ENCODE measurements at regions not wholly inside any gene's neighbourhood (a gene's known extent, or its start where the extent isn't known, plus 50 kb on each side); places are given as distances from the start of the nearest gene placed in this dataset.

DNA sequence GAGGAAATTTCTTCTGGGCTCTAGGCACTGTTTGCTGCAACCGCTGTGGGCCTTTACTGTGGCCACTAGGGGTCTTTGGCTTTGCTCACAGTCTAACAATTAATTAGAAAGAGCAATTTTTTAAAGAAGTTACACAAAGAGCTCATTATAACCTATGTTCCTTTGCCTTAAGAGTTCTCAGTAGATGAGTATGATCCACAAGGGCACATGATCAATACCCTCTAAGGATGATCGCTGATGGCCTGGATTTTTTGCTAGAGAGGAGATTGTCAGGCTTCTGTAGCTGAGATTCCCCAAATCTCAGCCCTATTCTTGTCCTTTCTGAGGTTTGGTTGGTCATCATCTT, 80.8 kb upstream of the RHOBTB1 start:
- H3K4me3 ChIP-seq (replicated peaks in 1 of 2; ENCODE audit: low read depth in 2 of 2, low read length in 2 of 2), result no peak overlapping the region
- peak; percentile 18 to 20 for DNase-seq (ENCODE audit: low read depth in 2 of 2)
- TF ChIP-seq, protein P1, sequence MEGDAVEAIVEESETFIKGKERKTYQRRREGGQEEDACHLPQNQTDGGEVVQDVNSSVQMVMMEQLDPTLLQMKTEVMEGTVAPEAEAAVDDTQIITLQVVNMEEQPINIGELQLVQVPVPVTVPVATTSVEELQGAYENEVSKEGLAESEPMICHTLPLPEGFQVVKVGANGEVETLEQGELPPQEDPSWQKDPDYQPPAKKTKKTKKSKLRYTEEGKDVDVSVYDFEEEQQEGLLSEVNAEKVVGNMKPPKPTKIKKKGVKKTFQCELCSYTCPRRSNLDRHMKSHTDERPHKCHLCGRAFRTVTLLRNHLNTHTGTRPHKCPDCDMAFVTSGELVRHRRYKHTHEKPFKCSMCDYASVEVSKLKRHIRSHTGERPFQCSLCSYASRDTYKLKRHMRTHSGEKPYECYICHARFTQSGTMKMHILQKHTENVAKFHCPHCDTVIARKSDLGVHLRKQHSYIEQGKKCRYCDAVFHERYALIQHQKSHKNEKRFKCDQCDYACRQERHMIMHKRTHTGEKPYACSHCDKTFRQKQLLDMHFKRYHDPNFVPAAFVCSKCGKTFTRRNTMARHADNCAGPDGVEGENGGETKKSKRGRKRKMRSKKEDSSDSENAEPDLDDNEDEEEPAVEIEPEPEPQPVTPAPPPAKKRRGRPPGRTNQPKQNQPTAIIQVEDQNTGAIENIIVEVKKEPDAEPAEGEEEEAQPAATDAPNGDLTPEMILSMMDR (IDR thresholded peaks at IDR 0.05; ENCODE audit: low read depth, low read length), result peak; percentile 76

DNA sequence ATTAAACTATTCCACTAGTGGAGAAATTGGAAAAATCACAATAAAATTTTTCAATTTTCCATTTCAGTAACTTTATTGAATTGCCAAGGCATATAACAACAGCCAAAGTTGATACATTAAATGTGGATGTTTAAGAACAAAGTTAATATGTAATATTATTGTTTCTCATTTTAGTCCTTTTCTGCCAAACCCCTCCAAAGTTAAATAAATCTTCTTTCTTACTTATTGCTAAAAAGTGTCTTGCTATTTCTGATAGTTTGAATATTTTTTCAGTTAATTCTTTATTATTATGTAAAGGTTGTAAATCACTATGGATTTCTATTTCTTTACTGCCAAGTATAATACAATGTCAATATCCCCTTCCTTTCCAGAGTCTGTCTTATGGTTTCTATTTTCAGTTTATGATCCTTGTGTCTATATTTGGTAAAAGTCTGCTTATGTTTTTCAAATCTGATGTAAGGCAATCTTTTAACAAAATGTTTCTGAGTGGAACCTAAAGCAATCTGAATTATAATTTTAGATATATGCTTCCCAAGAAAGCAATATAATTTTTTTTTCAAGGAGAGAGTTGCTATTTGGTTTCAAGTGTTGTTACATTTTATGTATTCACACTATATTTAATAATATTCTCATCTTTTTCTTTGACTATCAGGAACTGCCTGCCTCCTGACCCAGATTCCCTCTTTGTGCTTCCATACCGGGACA, 80.3 kb upstream of the RHOBTB1 start:
- H3K4me3 ChIP-seq (replicated peaks in 1 of 2; ENCODE audit: low read depth in 2 of 2, low read length in 2 of 2), result no peak overlapping the region
- no peak for DNase-seq (ENCODE audit: low read depth in 2 of 2)
- TF ChIP-seq, protein P1 (IDR thresholded peaks at IDR 0.05; ENCODE audit: low read depth, low read length), result no peak

DNA sequence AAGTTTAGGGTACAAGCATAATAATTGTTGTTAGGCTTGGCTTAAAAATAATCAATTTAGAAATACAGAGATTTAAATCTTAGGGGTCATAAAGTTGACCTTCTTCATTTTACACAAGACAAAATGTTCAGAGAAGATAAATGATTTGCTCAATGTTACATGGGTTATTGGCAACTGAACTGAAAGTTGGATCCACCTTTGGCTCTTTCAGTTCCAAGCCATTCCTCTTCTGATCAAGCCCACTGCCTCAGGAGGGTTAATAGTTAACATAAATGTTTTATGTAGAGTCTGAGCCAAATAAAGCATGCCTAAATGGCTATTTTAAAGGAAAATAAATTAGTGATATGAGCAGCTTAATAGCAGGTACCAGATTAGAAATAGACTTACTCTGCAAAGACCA, 79.1 kb upstream of the RHOBTB1 start:
- no peak overlapping the region for H3K4me3 ChIP-seq (replicated peaks in 1 of 2; ENCODE audit: low read depth in 2 of 2, low read length in 2 of 2)
- no peak for DNase-seq (ENCODE audit: low read depth in 2 of 2)
- TF ChIP-seq, protein P1 (IDR thresholded peaks at IDR 0.05; ENCODE audit: low read depth, low read length), result no peak

DNA sequence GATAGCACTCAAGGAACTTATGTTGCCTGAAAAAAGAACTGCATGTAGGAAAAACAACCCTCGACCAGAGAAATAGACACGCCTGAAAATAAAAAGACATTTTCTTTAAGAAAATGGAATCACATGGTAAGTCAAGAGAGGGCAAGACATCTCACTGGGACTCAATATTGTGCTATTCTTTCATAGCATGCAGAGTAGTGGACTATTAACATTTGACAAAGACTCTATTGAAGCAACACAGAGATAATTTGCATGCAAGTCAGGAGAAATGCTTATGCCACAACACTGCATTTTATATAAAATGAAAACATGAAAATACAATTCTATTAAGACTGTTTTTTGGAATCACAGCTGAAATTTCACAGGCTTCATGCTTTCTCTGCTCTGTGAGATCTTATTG, 77.9 kb upstream of the RHOBTB1 start:
- DNase-seq (ENCODE audit: low read depth in 2 of 2), result no peak
- H3K4me3 ChIP-seq (replicated peaks in 1 of 2; ENCODE audit: low read depth in 2 of 2, low read length in 2 of 2), result no peak overlapping the region
- TF ChIP-seq, protein P1 (IDR thresholded peaks at IDR 0.05; ENCODE audit: low read depth, low read length), result no peak

DNA sequence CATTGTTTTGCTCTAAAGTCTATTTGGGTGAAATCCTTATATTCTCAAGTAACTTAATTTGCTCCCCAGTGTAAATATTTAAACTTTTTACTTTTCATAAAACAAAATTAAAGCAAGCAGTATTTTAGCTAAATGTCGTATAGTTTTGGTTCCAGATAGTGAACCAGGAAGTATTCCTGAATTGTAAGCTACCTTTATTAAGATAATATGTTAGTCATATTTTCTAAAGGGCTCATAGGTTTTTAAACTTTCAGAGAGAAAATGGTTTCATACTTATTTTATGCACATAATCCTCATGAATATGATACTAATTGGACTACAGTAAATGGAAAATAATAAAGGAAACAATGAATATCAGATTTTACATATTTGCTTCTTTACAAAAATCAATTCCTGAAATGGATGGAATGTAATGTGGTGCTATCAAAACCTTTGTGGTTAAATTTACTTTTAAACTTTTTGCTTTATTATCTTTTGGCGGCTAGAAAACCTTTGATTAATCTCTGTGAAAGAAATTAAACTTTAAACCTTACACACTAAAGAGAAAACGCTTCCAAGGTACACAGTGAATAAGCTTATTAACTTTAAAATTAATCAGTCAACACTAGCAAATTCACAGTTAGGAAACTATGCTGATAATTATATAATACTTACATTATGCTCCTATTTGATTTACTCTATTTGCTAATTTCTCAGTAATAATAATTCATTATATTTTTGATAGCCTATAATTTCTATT, 76.6 kb upstream of the RHOBTB1 start:
- DNase-seq (ENCODE audit: low read depth in 2 of 2), result no peak
- TF ChIP-seq, protein P1 (IDR thresholded peaks at IDR 0.05; ENCODE audit: low read depth, low read length), result no peak
- H3K4me3 ChIP-seq (replicated peaks in 1 of 2; ENCODE audit: low read depth in 2 of 2, low read length in 2 of 2), result no peak overlapping the region

DNA sequence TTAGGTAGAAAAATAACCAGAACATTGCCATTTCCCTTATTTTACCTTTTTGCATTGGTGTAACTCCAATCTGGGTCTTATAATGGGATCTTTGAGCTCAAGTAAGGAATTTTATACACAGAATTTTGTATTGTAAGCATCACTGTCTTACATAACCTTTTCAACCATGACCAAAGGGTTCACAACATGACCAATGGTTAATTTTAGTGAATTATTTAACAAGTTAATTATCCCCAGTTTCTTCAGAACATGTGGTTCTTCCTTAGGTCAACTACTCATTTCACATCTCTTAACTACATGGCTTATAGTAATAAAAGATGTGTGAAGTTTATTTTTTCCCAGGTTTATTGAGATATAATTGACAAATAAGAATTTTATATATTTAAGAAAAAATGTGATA, 74.2 kb upstream of the RHOBTB1 start:
- TF ChIP-seq, protein P1 (IDR thresholded peaks at IDR 0.05; ENCODE audit: low read depth, low read length), result no peak
- DNase-seq (ENCODE audit: low read depth in 2 of 2), result no peak

More for the DNA sequence above, 74.2 kb upstream of the RHOBTB1 start:
- no peak overlapping the region for H3K4me3 ChIP-seq (replicated peaks in 1 of 2; ENCODE audit: low read depth in 2 of 2, low read length in 2 of 2)

Data from cardiac fibroblast (primary cell).